ENCODE measurements at regions not wholly inside any gene's neighbourhood (a gene's known extent, or its start where the extent isn't known, plus 50 kb on each side); places are given as distances from the start of the nearest gene placed in this dataset.

- no peak for DNase-seq (ENCODE audit: low read depth, low spot score)
Measured at GRCh38 chr1:14301704-14302024, 296.8 kb upstream of the KAZN start.

- no peak for DNase-seq (ENCODE audit: low read depth, low spot score)
Measured at GRCh38 chr1:14302025-14302424, 296.5 kb upstream of the KAZN start.

- no peak for DNase-seq (ENCODE audit: low read depth, low spot score)
Measured at GRCh38 chr1:14303011-14303410, 295.5 kb upstream of the KAZN start.

DNA sequence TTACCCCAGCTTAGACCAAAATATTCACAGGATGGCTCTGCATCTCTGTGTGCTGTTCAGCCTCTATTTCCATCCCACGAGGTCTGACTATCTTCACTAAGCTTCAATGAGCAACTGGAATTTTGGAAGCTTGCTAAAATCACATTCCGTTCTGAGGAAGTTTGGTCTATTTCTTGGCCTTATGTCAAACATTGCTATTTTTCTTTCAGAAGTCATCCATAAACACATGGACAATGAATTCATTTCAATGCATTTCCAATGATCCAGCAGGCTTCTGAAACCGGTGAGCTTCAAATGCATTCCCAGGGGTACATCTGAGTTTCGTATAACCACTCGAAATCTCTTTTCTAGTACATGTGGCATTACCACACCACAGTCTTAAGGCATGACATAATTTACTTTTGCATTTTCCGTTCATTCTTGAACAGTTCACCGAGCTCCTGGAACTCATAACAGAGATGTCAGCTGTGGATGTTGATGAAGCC lies 294.1 kb upstream of the KAZN start:
- DNase-seq (ENCODE audit: low read depth, low spot score): no peak

DNA sequence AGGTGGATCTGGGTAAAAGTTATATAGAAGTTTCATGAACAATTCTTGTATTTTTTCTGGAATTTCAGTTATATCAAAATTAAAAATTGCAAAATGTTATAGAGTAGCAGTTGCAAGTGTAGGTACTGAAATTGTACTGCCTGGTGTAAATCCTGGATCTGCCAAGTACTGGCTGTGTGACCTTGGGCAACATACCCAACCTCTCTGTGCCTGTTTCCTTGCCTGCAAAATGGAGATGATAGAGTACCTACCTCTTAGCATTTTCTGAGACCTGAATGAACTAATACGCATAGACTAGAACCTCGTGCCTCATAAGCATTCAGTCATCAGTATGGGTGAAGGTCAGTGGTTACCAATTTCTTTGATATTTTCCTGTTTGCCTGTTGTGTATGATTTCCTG lies 290.0 kb upstream of the KAZN start:
- no peak for DNase-seq (ENCODE audit: low read depth, low spot score)

DNA sequence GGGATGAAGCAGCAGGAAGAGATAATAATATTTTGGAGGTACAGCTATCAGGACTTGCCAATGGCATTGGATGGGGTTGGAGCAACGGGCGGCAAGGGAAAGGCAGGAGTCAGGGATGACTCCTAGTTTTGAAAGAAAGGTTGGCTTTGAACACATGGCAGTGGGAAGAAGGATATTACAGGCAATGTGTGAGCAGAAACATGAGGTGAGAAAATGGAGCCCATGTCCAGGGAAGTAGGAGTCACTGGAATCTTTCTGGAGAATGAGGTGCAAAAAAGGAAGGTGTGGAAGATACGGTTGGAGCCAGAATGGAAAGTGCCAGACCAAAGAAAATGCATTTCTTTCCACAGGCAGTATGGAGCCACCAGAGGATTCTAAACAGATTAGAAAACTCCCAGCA lies 288.5 kb upstream of the KAZN start:
- DNase-seq (ENCODE audit: low read depth, low spot score): no peak

GRCh38 chr1:14310476-14310875 lies 288.0 kb upstream of the KAZN start:
- no peak for DNase-seq (ENCODE audit: low read depth, low spot score)

DNA sequence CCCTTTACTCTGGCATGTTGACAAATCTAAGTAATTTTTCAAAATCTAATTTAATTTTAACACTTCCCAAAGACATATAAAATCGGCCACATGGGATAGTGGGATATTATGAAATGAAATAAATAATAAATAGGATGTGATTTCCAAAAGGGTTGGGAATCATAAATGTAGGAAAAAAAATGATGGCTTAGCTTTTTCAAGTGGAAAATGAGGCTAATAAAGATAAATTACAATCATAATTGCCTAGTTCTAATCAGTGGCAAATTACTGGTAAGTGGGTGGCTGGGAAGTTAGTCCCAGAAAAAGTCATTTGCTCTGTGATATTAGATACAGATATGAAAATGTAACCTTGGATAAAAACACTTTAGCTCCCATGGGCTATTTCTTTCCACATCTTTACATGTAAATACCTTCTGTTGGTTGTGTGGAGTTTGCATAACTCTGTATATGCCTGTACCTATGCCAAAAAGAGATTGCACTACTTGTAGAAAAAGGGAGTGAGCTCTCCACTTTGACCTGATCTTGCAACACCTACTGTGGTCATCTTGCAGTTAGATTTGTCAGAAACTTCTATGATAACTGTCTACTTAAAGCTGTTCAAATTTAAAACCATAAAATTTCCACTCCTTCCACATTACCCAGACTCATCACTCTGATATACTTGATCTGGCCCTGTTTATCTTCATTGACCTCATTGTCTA lies 284.6 kb upstream of the KAZN start:
- no peak for DNase-seq (ENCODE audit: low read depth, low spot score)

- DNase-seq (ENCODE audit: low read depth, low spot score): no peak
Measured at GRCh38 chr1:14318830-14319229, 279.7 kb upstream of the KAZN start.

- no peak for DNase-seq (ENCODE audit: low read depth, low spot score)
Measured at GRCh38 chr1:14320518-14320917, 278.0 kb upstream of the KAZN start.

DNA sequence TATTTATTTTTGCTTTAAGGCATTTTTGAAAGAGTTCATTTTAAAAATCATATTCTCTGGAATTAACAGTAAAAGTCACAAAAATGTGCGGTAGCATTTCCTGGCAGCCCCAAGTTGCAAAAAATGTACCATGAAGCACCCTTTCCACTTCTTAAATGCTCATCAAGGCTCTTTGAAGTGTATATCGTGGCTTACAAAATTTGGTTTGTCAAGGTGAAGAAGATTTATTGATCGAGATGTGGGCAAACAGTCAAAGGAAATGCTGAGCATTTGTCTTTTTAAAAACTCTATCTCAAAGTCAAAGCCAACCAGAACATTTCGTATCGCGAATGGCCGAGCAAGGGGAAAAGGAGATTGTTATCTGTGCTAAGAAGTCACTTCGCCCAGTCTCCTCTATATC lies 277.5 kb upstream of the KAZN start:
- no peak for DNase-seq (ENCODE audit: low read depth, low spot score)

DNA sequence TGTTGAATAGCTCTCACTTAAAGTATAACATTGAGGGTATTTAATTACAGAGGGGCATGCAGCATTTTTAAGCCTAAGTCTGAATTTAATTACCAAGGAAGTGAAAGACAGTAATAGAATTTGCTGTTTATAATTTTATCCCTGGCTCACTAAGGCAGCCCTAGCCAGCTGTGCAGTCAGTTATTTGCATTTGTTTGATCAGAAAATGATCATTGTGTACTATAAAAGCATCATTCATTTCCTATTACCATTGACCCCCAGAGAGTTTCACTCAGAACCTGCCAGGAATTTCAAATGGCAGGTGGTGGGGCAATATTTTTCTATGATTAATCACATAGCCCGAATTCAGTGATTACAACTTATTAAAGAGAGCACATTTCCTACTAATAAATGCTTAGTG lies 277.1 kb upstream of the KAZN start:
- DNase-seq (ENCODE audit: low read depth, low spot score): no peak

GRCh38 chr1:14323568-14324247 lies 274.8 kb upstream of the KAZN start:
- no peak for DNase-seq (ENCODE audit: low read depth, low spot score)

DNA sequence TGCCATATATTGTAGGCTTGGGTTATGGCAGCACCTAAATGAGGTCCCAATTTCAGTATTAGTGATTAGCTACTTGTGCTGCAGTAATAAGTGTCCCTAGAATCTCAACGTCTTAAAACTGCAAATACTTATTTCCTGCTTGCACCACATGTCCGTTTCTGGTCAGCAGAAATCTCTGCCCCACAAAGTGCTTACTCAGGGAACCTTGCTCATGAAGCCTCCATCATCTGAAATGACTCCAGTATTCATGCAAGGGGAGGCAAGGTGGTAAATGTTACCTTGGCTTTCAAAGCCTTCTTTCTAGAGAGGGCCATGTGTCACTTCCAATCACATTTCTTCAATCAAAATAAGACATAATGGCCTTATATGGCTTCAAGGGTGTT lies 274.2 kb upstream of the KAZN start:
- no peak for DNase-seq (ENCODE audit: low read depth, low spot score)

GRCh38 chr1:14326857-14327256 lies 271.6 kb upstream of the KAZN start:
- no peak for DNase-seq (ENCODE audit: low read depth, low spot score)

GRCh38 chr1:14328685-14329084 lies 269.8 kb upstream of the KAZN start:
- DNase-seq (ENCODE audit: low read depth, low spot score): no peak

DNA sequence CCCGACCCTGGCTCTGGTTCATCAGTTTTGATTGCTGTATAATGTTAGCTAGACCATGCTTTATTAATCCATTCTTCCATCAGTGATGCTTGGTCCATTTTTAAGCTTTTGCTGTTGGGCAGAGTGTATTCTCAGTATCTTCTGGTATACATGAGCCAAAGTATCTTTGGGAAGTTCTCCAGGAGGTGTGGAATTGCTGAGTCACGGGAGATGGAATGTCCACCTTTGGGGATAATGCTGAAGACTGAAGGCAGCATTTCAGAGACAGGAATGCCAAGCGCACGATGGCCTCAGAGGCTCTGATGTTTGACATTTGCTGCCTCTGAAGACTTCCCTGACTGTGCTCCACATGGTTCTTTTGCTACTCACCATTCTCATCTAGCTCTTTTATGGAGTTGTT lies 266.3 kb upstream of the KAZN start:
- DNase-seq (ENCODE audit: low read depth, low spot score): no peak

- no peak for DNase-seq (ENCODE audit: low read depth, low spot score)
Measured at GRCh38 chr1:14334336-14335176, 263.9 kb upstream of the KAZN start.

DNA sequence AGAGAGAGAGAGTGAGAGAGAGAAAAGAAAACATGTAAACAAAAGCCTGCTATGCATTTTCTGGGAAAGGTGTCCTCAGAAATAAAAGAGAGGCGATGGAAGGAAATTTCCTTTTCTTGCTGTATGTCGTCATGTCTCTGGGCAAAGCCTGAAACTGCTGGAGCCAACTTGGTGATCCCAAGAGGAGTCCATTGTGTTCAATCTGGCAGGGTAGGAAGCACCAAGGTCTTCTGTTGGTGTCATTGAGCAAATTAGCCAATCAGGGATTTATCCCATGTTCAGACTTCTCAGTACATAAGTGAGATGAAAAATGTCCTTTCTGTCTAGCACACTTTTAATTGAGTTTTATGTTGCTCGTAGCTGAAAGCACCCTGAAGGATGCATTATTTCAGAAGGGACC lies 260.0 kb upstream of the KAZN start:
- no peak for DNase-seq (ENCODE audit: low read depth, low spot score)

DNA sequence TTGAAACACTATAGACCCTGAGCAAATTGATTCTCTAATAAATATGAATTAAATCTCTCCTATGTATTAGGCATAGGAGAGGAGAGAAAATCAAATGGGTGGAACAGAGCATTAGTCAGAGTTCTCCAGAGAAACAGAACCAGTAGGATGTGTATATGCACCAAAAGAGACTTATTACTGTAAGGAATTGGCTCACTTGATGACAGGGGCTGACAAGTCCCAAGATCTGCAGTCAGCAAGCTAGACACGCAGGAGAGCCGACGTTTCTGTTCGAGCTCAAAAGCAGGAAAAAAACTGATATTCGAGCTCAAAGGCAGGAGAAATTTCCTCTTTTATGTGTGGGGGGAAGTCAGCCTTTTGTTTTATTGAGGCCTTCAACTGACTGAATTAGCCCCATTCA lies 259.2 kb upstream of the KAZN start:
- DNase-seq (ENCODE audit: low read depth, low spot score): no peak

DNA sequence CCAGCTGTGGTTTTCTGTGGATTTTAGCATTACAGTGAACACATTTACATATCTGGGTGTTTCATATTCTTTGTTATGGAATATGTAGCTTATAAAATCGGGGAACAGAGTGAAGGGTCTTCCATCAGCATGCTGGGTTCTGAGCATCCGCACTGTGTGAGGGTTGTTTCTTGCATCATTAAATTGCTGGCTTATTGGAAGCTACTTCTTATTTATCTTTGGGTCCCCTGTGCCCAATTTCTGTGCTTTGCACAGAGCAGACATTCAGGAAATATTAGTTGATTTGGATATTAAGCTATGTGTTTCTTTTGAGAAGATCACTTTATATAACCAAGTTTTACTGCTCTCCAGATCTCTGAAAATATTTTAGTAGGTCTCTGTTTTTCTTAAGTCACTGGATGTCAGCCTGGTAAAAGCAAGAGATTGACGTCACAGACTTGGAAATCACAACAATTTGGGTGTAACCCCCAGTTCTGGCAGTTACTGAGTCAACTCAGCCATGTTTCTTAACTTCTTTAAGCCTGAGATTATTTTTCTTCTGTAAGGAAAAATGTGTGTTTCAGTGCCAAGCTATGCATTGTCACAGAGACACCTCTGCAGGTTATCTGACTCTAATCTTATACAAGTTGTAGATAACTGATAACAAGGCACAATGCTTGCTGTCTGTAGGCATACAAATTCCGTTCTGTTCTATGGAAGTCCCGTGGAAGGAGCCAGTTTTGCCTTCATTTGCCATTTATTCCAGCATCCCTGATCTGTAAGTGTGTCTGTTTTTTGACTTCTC lies 258.3 kb upstream of the KAZN start:
- DNase-seq (ENCODE audit: low read depth, low spot score): no peak

- DNase-seq (ENCODE audit: low read depth, low spot score): no peak
Measured at GRCh38 chr1:14341147-14341546, 257.3 kb upstream of the KAZN start.

Data from iPS DF 19.7 (cell line).